Fibroblast of skin of right quadriceps (primary cell): ENCODE measurements at regions not wholly inside any gene's neighbourhood (a gene's known extent, or its start where the extent isn't known, plus 50 kb on each side); places are given as distances from the start of the nearest gene placed in this dataset.

Experiments used
- DNase-seq: peaks from one replicate; pipeline ENCODE4 v3.0.0-alpha.2; 2013

DNA sequence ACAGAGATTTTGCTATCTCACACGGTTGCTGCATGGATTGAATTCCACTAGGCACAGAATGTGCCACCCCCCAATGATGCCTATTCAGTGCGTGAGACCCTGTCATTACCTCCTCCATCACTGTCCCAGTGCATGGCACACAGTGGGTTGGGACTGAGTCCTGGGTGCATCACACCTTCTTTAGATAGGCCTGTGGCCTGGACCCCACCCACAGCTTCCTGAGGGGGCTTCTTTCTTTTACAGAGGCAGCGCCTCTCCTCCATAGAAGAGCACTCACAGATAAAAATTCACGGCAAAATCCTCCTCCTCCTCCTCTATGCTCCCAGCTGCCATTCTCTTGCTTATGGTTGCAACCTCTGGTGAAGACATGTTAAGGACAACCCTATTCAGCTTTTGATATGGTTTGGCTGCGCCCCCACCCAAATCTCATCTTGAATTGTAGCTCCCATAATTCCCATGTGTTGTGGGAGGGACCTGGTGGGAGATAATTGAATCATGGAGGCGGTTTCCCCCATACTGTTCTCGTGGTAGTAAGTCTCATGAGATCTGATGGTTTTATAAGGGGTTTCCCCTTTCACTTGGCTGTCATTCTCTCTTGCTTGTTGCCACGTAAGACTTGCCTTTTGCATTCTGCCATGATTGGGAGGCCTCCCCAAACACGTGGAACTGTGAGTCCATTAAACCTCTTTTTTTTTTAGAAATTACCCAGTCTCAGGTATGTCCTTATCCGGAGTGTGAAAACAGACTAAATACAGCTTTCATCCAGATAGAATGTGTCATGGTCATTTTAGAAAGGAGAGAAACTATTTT lies 147.6 kb downstream of the KLF13 start:
- DNase-seq, result no peak

DNA sequence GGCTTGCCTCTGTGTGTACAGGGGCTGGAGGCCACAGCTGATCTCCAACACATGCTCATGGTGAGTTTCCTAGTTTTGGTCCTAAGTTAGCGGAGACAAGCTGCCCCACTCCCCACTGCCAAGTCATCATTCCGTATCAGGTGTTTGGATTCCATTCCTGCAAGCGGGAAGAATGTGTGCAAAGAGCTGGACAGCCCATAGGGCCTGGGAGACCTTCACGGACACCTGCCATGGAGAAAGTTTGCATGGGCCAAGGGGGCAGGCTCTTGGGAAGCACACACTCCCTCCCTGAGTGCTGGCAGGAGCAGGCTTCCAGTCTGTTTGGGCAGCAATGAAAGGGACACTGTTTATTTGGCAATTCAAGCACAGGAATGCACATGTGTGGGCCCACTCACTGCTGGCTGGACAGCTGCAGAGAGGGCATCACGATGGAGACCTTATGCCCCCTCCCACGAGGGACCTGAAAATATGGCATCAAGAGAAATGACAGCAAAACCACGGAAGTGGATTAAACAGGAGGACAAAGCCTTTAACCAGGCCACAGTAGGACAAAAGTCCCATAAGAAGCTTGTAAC lies 149.7 kb downstream of the KLF13 start:
- DNase-seq, result no peak

DNA sequence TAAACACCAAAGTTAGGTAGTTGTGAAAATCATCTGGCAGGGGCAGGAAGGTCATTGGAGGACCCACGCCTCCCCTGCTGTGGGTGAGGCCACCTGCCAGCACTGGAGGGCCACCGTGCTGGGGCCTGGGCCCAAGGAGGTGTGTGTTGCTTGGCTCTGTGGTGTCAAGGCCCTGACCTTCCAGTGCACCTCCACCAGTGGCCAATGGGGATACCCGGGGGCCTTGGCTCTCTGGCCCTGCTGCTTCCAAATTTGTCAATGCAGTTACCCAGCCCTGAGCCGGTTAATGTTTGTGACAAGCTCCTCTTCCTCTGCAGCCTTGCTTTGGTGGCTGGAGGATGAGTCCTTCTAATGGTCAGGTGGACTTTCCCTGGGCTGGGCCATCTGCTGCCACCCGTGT lies 150.2 kb downstream of the KLF13 start:
- no peak for DNase-seq

DNA sequence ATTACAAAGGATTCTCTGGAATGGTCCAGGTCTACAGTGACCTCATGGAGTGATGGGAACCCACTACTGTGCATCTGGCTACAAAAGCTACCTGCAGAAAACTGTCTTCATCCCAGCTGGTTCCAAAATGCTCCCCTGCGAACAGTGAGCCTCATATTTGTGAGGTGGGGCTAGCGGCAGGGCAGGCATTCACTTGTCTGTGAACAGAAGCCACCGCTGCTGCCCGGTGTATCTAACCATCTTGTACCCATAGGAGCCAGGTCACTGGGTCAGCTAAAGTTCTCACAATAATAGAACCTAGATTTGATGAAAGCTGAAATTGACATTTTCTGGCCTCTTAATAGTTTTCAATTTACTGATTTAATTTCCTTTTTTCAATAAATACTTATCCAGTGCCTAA lies 150.7 kb downstream of the KLF13 start:
- DNase-seq, result no peak

DNA sequence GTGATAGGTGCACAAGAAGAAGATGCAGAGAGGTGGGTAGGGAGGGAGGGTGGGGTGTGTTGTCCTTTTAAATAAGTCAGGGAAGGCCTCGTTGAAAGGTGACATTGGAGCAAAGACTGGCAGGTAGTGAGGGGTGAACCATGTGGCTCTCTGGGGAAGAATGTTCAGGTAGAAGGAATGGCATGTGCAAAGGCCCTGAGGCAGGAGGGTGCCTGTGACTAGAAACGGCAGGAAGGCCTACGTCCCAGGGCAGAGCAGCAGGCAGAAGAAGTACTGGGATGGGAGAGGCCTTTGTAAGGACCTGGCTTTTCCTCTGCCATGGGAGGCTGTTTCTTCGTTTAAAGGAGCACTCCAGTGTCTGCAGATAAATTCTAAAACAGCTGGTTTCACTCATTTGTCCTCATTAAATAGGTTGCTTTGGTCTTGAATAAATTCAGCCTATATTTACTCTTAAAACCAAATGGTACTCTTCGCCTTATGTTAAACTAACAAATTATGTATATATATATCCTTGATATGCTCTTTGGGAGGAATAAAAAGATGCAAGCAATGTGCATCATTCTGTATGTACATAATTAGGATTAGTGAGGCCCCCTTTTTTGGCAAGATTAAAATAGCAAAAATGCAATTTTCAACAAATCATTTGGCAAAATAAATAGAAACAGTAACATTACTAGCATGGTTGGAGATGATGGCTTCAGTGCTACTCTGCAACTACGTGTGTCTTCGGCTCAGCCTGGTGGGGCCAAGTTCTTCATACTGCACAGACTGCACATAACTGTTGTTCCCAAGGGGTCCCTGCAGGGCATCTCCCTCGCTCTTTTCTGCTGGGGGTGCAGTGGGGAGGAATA lies 151.4 kb downstream of the KLF13 start:
- DNase-seq, result no peak

DNA sequence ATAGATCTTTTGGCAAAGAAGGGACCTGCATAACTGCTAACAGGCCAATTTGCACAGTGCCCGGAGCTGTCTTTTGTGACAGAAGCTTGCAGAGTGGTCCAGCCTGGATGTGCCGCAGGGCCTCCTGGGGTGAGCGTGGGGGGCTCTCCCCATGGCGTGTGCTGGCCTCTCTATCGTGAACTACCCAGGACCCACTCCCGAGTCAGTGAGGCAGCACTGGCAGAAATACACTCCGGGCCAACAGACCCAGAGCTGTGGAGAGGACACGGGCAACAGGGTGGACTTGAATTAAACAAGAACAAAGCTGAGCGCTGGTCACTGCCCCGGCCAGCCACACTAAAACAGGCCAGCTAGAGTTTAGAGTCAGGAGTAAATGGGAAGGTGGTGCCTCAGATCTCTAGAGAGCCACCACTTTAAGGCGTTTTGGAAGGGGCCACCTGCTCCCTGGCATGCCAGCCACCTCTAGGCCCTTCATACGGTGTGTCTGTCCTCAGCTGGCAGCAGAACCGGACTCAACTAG lies 152.1 kb downstream of the KLF13 start:
- no peak for DNase-seq

DNA sequence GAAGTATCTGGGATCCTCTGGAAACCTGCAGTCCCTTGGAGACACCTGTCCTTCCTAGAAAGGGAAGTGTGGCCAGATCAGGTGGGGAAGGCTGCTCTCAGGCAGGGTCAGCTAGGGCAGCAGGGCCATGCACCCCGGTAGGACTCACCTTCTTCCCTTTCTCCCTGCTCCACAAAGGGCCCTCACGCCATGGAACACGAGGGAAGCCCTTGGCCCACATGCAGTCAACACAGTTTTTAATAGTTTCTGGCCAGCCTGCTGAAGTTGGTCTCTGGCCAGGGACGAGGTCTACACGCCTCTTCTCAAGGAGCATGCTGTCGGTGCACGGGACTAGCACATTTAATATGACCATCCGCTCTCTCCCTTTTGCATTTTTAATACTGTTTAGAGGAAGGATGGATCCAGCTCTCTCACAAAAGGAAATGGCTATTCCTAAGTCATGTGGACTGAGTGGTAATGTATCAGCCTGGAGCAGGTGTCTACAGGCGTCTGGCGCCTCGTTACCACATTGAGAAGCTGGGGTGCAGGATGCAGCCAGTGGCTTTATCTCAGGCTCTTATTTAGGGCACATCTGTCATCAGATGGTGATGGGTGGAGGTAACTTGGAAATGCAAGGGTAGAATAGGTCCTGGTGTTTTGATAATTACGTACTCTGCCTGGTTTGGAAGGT lies 153.9 kb downstream of the KLF13 start:
- DNase-seq, result no peak

DNA sequence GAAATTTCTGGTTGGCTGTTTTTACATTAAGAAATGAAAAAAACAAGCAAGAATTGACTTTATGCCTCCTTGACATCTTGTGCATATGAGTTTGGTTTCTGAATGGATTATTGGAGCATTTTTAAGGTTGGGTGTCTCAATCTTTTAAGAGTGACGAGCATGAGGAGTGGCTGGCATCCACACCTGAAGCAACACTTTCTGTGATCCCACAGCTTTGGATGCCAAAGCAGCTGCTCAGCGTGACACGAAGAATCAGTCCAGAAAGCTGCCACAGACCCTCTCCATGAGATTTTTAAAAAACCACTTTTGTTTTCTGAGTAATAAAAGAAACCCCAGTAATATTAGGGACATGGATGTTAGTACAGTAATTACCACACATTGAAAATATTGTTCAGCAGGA lies 154.5 kb downstream of the KLF13 start:
- DNase-seq, result no peak

DNA sequence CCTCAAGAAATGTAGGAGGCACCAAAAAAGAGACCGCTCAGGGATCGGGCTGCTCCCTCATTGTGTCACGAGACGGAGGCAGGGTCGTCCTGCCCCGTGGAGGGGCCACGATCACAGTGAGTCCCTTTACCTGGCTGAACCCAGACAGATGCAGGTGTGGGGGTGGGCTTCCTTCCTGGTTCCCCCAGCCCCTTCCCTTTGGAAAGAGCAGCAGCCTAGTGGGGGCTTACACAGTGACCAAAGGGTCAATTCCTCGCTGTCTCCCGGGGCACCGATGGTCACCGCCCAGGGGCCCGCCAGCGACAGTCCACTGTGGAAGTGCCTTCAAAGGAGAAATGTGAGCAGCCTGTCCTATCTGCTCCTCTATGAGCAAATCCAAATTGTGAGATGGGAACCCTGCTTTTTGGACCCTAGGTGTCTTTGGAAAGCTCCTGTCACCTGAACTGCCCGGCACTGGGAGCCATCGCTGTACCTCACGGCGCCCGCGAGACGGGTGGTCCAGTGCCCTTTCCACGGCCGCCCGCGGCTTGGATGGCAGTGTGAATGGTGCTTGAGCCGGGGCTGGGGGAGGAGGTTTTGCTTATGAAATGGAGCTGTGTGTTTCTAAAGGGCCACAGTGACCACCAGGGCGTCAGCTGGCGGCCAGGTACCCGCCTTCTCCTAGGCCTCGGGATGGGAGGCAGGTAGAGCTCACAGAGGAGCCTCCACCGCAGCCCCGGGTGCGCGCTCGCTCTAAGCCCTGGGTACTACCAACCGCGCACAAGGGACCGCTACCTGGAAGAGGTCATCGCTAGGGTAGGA lies 155.7 kb downstream of the KLF13 start:
- DNase-seq, result no peak

DNA sequence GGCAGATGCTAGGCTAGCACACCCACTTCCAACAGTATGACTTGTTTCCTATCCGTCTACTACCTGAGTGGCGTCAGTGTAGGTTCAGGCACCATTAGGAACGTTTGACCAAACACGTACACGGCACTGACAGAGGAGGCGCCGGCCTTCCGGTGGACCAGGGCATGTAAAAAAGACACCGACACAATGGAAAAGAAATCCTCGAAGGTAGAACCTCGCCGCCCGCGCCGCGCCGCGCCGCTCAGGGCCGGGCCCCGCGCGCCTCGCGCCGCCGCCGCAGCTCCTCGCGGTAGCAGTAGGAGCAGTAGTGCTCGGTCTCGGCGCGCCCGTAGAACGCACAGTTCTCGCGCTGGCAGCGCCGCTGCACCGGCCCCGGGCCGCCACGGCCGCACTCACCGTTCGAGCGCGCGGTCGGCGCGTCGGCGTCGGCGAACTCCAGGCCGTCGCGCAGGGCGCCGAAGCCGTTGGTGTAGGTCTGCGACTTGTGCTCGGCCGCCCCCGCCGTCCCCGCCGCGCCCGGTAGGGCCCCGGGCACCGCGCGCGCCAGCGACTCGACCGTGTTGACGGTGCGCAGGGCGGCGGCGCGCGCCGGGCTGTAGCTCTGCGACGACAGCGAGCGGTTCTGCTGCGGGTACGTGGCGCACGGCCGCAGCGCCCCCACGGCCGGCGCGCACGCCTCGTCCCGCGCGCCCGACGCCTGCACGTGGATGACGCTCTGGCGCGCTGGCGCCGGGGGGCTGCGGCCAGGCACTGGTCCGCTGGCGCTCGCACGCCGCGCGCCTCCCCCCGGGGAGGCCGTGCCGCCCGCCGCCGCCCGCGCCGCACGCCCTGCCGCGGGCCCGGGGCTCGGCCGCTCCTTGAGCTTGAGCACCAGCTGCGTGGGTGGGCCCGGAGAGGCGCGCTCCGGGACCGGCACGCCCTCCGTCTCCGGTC lies 156.7 kb downstream of the KLF13 start:
- peak; percentile 19 for DNase-seq

DNA sequence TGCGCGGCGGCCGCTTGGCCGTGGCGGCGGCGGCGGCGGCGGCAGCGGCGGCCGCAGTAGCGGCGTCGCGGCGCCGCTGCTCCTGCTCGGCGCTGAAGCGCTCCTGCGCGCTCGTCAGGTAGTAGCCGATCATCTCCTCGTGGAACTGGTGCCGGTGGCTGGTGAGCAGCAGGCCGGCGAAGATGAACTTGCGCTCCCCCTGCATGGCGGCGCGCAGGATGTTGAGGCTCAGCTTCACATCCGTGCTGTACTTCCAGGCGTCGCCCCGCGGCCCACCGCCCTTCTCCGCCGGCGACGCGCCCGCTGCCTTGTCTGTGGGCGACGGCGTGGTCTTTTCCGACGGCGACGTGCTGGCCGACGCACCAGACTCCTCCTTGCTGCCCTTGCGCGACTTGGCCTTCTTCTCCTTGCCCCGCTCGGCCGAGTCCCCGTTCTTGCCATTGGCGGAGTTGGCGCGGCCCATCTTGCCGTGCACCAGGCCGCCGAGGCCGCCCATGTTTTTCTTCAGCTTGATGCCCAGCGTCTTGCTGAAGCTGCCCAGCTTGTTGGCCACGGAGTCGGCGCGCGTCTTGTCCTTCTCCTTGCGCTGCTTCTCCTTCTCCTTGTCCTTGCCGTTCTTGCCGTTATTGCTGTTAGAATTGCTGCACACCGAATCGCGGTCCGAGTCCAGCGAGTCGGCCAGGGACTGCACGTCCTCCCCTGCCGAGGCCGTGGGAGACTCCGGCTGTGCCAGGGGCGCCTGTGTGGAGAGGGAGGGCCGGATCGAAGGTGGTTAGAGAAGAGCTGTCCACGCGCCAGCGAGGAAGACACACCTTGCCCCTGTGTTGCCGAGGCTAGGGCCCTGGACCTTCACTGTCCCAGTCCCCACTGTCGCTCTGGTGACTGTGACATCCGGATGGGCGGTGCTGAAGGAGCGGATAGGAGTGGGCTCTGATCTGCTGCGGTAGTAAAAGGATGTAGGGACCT lies 157.6 kb downstream of the KLF13 start:
- DNase-seq, result no peak

DNA sequence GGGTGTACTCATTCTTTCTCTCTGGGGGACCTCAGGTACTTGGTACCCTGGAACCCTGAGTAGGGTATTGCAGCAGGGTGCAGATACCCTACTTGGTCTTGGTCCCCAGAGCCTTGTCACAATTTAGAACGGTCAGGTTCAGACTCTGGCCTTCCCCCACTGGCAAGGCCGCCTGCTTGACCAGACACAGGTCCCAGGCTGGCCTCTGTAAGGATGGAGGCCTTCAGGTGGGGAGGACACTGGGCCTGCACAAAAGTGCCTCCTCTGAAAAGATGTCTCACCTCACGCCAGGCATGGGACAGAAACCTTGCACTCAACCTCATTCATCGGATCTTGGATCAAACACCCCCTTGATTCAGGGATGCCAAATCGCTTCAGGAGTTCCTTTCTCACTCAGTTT lies 158.4 kb downstream of the KLF13 start:
- no peak for DNase-seq

DNA sequence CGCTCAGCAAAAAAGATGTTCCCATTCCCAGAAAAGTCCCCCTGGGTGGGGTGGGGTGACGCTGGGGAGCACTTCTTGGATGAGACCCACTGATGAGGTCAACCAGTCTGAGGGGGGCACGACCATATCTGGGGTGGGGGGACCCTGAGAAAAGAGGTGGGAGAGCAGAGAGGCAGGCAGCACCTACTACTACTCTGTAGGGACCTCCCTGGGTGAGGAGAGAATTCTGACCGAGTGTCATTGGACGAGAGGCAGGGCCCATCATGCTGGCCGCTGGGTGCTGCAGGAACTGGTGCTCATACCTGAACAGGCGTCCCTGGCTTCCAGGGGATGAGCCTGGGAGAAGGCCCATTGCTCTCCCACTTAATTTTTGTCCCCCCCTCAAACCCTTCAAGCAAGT lies 158.8 kb downstream of the KLF13 start:
- no peak for DNase-seq

DNA sequence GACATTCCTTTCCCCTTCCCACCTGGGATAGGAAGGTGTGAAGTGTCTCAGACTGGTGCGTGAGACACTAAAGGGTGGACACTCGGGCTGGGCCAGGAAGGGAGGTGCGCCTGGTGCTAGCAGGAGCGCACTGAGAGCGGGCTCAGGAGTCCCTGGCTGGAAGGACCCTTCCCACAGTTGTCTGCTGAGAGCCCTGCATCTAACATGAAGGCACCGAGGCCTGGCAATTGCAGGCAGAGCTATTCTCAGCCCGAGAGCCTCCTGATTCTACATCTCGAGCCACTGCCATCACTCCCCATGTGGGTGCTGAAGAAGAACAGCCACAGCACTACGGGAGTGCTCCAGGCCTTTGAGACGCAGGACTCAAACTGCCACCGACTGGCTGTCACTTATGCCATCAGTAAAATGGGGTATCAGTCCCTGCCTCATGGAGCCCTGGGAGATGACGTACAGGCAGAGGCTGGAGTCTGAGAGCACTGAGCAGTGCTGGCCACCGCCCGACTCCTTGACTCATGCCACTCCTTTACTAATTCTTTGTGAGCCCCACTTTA lies 159.4 kb downstream of the KLF13 start:
- no peak for DNase-seq

DNA sequence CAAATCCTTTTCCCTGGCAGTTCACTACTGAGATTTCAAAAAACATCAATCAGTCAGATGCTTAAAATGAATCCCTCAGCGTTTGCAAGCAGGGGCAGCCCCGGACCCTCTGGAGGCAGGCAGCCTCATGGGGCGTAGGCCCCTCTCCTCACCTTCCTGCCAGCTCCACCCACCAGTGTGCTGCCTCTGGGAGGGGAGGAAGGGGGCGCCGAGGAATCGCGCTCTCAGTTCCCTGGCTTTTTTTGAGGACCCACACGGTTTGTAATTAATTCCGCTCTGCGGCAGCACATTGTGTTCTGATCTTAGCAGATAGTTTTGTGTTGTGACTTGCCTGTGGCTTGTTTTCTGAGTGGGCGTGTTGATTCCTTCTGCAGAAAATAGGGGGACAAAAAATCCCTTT lies 159.9 kb downstream of the KLF13 start:
- no peak for DNase-seq

DNA sequence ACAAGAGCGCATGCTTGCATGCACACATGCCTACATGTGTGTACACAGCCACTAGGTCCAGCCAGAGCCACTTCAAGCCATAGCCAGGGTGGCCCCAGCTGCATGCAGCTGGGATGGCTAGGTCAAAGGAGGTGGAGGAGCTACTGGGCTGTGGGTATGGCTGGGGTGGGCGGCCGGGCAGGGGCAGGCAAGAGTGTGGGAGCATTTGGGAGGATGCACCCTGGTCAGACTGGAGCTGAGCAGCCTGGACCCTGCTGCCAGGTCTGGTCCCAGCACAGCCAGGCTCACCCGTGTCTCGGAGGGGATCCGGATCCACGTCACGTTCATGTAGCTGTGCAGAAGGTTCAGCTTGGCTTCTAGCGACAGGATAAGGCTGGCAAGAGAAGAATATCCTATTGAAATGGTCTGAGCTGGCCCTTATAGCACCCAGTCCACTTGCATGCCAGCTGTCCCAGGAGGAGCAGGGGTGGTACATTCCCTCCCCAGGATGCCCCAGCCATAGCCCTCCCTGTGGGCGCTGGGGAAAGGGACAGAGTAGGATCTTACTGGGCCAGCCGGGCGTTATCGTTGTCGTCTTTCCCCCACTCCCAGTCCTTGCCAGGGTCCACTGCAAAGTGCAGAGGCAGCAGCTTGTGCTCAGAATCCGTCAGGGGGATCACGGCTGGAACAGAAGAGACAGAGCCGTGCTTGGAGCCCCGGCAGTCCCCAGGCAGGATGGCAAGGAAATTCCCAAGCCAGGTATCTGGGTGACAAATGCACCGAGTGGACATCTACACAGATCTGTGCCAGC lies 160.5 kb downstream of the KLF13 start:
- DNase-seq, result no peak

DNA sequence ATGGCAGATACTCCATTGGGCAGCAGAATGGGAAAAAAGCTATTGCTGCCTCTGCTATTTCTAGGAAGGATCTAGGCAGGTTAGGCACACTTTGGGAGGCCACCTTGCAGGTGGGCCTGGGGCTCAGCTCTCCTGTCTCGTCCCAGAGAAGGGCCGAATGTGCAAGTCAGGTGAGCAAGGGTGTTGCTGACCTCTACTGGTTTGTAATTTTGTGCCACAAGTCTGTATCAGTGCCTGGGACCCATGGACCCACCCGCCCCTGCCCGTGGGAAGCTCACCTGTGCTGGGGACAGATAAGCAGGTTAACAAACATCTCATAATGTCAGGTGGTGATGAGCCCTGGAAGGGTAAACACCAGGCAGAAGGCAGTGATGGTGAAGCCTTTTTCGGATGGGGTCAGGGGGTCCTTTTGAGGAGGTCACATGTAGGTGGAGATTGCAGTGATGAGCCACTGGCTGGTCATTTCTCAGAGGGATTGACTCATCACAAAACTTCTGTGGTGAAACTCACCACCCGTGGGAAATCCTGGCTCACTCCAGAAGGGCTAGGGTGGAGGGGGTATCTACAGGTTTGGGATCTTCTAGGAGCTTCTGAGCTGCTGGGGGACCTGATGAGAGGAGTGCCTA lies 161.3 kb downstream of the KLF13 start:
- DNase-seq, result peak; percentile 8
